ENCODE measurements at regions not wholly inside any gene's neighbourhood (a gene's known extent, or its start where the extent isn't known, plus 50 kb on each side); places are given as distances from the start of the nearest gene placed in this dataset.

DNA sequence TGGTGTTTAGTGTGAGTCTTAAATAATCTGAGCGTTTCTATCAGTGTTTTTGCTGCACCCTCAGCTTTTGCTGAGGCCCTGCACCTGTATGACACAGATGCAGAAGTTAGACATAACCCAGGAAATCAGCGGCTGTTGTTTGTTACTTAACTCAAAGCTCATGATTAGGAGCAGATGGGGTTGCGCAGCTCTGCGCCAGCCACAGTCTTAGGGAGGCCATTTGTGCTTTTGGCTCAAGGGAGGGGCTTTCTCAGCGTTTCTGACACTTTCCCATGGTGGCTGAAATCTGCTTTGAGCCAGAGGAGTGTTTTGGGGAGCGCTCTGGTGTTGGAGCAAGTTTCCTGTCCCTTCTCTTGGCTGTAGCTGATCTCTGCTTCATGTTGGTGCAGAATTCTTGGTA is 433.8 kb downstream of the NAF1 start:
- TF ChIP-seq, protein P1, sequence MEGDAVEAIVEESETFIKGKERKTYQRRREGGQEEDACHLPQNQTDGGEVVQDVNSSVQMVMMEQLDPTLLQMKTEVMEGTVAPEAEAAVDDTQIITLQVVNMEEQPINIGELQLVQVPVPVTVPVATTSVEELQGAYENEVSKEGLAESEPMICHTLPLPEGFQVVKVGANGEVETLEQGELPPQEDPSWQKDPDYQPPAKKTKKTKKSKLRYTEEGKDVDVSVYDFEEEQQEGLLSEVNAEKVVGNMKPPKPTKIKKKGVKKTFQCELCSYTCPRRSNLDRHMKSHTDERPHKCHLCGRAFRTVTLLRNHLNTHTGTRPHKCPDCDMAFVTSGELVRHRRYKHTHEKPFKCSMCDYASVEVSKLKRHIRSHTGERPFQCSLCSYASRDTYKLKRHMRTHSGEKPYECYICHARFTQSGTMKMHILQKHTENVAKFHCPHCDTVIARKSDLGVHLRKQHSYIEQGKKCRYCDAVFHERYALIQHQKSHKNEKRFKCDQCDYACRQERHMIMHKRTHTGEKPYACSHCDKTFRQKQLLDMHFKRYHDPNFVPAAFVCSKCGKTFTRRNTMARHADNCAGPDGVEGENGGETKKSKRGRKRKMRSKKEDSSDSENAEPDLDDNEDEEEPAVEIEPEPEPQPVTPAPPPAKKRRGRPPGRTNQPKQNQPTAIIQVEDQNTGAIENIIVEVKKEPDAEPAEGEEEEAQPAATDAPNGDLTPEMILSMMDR (conservative IDR thresholded peaks at IDR 0.05; ENCODE audit: low read length): no peak
- no peak for TF ChIP-seq EZH2phosphoT487 (IDR thresholded peaks at IDR 0.05; ENCODE audit: borderline replicate concordance, low read depth, low read length)
